Activated T-cell treated with anti-CD3 and anti-CD28 coated beads for 4 hours (primary cell): ENCODE measurements at regions not wholly inside any gene's neighbourhood (a gene's known extent, or its start where the extent isn't known, plus 50 kb on each side); places are given as distances from the start of the nearest gene placed in this dataset.

Source experiments
- DNase-seq: peaks from one replicate; pipeline ENCODE4 v3.0.0-alpha.2; 2020

GRCh38 chr12:47558625-47559345 lies 147.0 kb downstream of the RPAP3 start:
- no peak for DNase-seq

DNA sequence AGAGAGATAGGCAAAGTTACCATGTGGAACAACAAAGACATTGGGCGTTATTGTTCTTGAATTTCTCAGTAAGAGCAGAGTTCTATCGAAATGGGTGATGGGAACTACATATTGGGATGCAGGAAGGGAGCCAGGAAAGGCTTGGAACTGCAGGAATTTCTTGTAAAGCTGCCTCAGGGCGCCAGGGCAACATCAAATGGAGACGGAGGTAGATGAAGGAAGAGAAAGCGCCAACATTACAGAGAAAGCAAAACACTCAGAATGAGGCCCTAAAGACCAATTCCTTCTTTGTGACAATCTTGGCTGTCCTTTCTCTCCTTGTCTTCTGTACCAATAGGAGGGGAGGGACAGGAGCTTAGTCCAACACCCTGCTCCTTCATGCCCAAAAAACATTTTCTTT lies 148.4 kb downstream of the RPAP3 start:
- no peak for DNase-seq

DNA sequence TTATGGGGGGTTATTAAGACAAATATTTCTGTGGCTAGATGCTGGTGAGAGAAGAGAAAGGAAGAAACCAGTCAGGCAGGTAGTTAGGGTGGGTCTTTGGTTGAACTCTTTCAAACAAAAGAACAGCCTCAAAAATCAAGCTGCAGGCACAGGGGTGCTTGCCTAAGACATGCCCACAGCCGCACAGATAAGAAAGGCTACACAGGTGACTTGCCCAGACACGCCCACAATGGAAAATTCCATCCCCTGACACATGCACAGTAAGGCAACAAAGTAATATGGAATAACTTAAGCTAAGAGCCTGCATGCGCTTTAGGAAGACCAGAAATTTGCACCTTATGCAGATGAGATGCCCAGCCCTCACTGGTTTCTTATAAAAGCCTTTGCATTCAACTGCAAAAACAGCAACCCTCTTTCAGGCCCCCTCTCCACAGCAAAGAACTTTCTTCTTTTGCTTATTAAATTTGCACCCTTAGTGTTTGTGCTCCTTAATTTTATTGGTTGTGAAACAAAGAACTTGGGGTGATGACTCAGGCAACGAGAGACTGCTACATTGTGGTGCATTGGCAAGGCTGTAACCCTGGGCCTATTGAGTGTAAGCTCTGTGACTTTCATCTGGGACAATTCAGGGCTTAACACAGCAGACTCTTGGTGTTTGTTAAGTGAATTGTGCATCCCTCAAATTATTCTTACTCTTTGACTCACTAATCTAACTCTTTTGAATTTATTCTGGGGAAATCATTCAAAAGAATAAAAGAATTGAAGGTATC lies 149.4 kb downstream of the RPAP3 start:
- no peak for DNase-seq

GRCh38 chr12:47554046-47554653 lies 151.7 kb downstream of the RPAP3 start:
- DNase-seq = no peak

DNA sequence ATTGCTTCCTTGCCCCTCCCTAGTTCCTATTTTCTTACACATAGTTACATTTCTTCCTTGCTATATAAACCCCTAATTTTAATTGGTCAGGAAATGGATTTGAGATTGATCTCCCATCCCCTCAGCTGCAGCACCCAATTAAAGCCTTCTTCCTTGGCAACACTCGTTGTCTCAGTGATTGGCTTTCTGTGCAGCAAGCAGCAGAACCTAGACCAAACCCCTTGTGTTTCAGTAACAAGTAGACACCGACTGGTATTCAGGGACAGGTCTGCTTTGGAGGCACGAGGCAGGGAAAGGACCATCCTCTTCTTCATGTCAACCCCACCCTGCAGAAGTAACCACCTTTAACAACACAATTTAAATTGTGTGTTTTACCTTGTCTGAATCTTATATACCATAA lies 152.6 kb downstream of the RPAP3 start:
- DNase-seq = no peak

GRCh38 chr12:47551426-47551851 lies 154.4 kb downstream of the RPAP3 start:
- DNase-seq = no peak

DNA sequence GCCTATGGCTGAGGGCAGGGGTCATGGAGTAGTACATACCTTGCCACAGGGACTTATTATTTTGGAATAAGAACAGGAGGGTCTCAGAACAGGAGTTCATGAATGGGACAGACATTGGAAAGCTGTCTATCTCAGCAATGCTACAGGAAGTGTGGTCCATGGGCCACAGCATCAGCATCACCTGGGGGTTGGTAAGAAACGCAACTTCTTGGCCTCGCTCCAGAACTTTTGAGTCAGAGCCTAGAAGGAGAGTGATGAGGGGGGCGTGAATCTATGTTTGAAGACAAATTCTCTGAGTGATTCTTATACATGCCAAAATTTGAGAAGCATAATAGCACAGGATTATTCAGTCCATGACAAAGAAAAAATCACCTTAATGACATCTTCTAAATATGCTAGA lies 156.6 kb downstream of the RPAP3 start:
- DNase-seq = no peak

GRCh38 chr12:47548401-47548800 lies 157.4 kb downstream of the RPAP3 start:
- no peak for DNase-seq

DNA sequence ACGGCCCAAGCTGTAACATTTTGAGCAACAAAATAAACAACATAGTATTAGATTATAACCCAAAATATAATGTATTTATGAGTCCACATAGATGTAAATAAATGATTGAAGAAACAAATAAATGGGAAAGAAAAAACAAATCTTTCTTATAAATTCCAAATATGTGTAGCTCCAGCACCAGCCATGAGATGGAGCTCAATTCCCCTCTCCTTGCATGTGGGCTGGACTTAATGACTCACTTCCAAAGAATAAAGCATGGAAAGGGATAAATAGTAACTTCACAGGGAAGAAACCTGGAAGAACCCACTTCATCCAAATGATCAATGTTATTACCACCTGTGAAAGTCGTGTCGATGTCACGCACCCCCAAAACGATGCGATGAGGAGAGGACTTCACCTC lies 158.8 kb downstream of the RPAP3 start:
- DNase-seq = no peak

DNA sequence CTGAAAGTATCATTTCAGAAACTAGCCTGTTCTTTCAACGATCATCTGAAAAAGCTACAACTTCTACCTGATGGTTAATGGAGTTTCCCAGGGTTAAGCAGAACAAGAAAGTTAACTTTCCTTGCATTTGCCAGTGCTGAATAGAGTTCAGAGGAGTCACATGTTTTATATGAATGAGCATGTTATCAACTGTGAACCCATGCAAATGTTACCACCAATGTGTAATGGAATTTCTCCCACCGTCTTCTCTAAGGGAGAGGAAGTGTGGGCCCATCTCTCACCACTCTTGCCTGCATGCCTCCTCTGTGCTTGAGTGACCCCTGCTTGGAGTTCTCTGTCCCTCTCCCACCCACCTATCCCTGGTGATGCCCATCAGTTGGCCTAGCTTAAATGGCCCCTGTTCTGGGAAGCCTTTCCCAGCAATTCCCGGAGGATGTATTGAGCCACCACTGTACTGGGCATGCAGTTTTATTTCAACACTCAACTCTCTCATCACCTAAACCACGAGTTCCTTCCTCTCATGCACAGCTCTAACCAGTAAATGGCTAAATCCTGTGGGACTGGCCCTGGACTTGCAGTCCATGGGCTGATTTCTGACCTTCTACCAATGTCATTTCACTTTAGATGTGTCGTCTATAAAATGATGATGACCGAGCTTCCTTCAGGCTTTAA lies 159.8 kb downstream of the RPAP3 start:
- no peak for DNase-seq

DNA sequence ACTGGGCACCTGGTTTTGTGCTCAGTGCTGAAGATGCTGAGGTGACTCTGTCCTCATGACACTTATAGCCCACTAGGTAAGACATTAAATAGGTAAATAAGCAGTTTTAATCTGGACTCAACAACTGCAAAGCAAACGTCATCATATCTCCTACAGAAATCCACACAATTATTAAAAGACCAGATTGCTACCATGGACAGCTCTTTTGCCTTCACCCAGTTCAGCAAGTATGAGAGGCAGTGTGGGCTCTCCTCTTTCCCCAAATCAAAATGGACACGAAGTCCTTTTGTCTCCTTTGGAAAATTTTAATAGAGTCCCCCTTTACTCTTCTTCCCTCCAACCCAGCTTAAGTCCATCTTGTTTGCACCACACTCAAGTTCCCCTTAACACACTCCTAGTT lies 171.1 kb downstream of the RPAP3 start:
- DNase-seq = no peak

DNA sequence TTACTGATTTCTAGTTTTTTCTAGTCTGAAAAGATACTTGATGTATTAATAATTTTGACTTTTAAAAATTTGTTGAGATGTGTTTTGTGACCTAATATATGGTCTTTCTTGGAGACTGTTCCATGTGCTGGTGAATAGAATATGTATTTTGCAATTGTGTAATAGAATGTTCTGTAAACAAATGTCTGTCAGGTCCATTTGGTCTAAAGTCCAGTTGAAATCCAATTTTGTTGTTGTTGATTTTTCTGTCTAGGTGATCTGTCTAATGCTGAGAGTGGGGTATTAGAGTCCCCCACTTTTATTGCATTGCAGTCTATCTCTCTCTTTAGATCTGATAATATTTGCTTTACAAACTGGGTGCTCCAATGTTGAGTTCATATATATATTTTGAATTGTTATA lies 175.8 kb downstream of the RPAP3 start:
- no peak for DNase-seq

DNA sequence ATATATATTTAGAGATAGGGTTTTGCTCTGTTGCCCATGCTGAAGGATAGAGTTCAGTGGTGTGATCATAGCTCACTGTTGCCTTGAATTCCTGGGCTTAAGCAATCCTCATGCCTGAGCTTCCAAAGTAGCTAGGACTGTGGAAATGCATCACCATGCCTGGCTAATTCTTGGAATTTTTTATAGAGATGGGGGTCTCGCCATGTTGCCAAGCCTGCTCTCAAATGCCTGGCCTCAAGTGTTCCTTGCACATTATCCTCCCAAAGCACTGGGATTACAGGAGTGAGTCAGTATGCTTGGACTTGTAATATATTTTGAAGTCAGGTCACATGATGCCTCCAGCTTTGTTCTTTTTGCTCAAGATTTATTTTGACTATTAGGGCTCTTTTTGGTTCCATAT lies 178.0 kb downstream of the RPAP3 start:
- DNase-seq = no peak

- DNase-seq = no peak
Measured at GRCh38 chr12:47520029-47520428, 185.8 kb downstream of the RPAP3 start.

DNA sequence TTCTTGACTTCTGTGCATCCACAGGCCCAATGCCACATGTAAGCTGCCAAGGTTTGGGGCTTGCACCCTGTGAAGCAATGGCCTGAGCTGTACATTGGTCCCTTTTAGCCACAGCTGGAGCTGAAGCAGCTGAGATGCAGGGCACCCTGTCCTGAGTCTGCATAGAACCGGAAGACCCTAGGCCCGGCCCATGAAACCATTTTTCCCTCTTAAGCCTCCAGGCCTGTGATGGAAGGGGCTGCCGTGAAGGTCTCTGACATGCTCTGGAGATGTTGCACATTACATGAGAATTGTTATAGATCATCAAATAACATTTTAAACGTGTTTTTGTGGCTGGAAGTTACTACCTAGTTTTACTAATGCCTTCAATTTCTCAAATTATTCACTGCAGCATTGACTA lies 188.7 kb downstream of the RPAP3 start:
- DNase-seq = no peak

GRCh38 chr12:47509398-47509851 lies 196.4 kb downstream of the RPAP3 start:
- no peak for DNase-seq

DNA sequence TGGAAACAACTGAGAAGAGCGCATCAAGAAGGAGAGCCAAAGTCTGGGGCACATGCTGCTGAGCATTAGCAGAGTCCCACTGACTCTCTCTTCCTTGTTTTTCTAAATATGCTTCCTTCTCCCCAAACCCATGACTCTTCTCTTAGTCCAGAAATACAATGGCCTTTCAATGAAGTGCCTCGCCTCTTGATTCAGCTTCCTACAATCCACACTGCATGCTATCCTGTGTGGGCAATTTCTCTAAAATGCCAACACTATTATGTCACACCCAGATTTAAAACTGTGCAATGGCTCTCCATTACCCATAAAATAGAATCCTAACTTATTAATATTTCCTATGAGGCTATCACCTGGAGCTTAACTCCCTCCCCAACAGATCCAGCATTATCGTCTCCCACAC lies 198.6 kb downstream of the RPAP3 start:
- no peak for DNase-seq

DNA sequence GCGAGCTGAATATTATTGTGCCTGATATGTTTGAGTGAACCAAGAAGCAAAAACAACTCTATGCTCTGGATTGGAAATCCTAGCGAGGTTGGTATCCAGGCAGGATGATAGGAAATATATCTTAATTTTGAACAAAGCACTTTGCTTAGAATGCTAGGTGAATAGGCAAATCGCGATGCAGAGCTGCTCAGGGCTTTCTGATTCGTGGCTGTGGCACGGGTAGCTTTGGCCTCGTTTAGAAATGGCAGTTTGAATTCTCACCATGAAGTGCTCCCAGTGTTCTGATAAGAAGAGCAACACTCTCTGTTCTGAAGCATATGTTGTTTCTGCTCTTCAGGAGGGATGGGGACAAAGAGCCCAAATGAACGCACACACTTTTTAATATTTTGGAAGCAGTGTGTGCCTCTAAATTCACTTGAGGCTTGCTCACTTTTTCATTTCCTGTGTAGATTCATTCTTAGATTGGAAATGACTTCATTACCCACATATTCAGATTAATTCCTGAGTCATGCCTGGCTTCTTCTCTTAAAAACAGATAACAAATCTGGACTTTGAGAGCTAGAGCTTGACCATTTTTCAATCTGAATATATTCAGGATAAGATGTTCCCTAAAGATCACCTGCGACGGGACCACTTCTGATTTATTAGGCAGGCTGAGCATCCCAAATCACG lies 200.9 kb downstream of the RPAP3 start:
- DNase-seq = no peak

GRCh38 chr12:47493801-47494200 lies 212.0 kb downstream of the RPAP3 start:
- DNase-seq = no peak

- DNase-seq = no peak
Measured at GRCh38 chr12:47491516-47492305, 214.1 kb downstream of the RPAP3 start.

DNA sequence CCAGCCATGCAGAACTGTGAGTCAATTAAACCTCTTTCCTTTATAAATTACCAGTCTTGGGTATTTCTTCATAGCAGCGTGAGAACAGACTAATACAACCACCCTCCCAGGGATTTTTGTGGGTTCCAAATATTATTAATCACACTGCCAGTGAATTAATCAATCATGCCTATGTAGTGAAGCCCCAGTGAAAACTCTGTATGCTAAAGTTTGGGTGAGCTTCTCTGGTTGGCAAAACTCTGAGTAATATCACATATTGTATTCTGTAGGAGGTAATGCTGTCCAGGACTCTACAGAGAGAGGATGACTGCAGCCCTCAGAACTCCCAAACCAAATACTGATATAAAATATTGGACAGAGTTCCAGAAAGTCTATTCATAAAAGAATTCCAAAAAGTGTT lies 216.9 kb downstream of the RPAP3 start:
- no peak for DNase-seq

DNA sequence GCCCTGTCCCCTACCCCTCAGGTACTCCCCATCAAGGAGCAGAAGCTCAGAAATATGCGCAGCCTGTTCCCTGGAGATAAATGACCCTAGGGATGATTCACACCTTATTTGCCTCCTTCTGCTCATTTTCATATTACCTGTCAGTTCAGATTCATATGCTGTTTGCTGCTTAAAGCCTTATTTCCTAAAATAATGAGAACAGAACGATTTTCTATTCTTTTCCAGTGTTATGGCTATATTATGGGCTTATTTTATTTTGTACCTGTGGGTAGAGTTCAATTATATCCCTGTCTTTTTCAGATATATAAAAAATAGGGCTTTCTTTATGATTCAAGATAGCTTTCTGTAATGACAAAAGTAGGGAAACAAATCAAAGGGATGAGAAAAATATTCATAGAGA lies 224.8 kb downstream of the RPAP3 start:
- no peak for DNase-seq
